WTC11 (cell line): ENCODE measurements at regions not wholly inside any gene's neighbourhood (a gene's known extent, or its start where the extent isn't known, plus 50 kb on each side); places are given as distances from the start of the nearest gene placed in this dataset.

Source experiments
- ELF4 ChIP-seq: sonication (generic); formaldehyde crosslinking; IDR thresholded peaks from 2 replicates; pipeline ENCODE4 v1.8.1; 2022; ENCODE audit warnings: low read depth, mild to moderate bottlenecking, moderate library complexity, missing genetic modification reagents
- GABPB1 ChIP-seq: sonication (generic); formaldehyde crosslinking; IDR thresholded peaks from 2 replicates; pipeline ENCODE4 v1.8.1; 2023; ENCODE audit warnings: mild to moderate bottlenecking, missing genetic modification reagents
- IRF1 ChIP-seq: sonication (generic); formaldehyde crosslinking; IDR thresholded peaks from 2 replicates; pipeline ENCODE4 v1.8.0; 2023; ENCODE audit warnings: missing genetic modification reagents
- JUN ChIP-seq: sonication (generic); formaldehyde crosslinking; IDR thresholded peaks from 2 replicates; pipeline ENCODE4 v1.8.0; 2023; ENCODE audit warnings: mild to moderate bottlenecking, missing genetic modification reagents
- NFYB ChIP-seq: sonication (generic); formaldehyde crosslinking; conservative IDR thresholded peaks from 2 replicates; pipeline ENCODE4 v1.8.0; 2022; ENCODE audit warnings: low read depth, missing genetic modification reagents
- TF ChIP-seq, protein P1 (sequence below): fragments of 200-600 bp; IDR thresholded peaks from 2 replicates; pipeline ENCODE4 v1.8.0; 2022; ENCODE audit warnings: antibody characterized with exemption
- TF ChIP-seq, protein P2 (sequence below): sonication (generic); formaldehyde crosslinking; IDR thresholded peaks from 2 replicates; pipeline ENCODE4 v1.8.0; 2022; ENCODE audit warnings: missing genetic modification reagents

GRCh38 chr6:21977346-21977745 lies 319.5 kb downstream of the PRL start:
- TF ChIP-seq IRF1 (no peak), ELF4 (CRISPR knock-in tag) (no peak), GABPB1 (no peak), NFYB (CRISPR knock-in tag) (no peak), JUN (CRISPR knock-in tag) (no peak)
- TF ChIP-seq, protein P1, sequence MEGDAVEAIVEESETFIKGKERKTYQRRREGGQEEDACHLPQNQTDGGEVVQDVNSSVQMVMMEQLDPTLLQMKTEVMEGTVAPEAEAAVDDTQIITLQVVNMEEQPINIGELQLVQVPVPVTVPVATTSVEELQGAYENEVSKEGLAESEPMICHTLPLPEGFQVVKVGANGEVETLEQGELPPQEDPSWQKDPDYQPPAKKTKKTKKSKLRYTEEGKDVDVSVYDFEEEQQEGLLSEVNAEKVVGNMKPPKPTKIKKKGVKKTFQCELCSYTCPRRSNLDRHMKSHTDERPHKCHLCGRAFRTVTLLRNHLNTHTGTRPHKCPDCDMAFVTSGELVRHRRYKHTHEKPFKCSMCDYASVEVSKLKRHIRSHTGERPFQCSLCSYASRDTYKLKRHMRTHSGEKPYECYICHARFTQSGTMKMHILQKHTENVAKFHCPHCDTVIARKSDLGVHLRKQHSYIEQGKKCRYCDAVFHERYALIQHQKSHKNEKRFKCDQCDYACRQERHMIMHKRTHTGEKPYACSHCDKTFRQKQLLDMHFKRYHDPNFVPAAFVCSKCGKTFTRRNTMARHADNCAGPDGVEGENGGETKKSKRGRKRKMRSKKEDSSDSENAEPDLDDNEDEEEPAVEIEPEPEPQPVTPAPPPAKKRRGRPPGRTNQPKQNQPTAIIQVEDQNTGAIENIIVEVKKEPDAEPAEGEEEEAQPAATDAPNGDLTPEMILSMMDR, result no peak
- TF ChIP-seq, protein P2, sequence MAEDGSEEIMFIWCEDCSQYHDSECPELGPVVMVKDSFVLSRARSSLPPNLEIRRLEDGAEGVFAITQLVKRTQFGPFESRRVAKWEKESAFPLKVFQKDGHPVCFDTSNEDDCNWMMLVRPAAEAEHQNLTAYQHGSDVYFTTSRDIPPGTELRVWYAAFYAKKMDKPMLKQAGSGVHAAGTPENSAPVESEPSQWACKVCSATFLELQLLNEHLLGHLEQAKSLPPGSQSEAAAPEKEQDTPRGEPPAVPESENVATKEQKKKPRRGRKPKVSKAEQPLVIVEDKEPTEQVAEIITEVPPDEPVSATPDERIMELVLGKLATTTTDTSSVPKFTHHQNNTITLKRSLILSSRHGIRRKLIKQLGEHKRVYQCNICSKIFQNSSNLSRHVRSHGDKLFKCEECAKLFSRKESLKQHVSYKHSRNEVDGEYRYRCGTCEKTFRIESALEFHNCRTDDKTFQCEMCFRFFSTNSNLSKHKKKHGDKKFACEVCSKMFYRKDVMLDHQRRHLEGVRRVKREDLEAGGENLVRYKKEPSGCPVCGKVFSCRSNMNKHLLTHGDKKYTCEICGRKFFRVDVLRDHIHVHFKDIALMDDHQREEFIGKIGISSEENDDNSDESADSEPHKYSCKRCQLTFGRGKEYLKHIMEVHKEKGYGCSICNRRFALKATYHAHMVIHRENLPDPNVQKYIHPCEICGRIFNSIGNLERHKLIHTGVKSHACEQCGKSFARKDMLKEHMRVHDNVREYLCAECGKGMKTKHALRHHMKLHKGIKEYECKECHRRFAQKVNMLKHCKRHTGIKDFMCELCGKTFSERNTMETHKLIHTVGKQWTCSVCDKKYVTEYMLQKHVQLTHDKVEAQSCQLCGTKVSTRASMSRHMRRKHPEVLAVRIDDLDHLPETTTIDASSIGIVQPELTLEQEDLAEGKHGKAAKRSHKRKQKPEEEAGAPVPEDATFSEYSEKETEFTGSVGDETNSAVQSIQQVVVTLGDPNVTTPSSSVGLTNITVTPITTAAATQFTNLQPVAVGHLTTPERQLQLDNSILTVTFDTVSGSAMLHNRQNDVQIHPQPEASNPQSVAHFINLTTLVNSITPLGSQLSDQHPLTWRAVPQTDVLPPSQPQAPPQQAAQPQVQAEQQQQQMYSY (CRISPR knock-in tag), result no peak
